GM11168 (cell line): ENCODE measurements at regions not wholly inside any gene's neighbourhood (a gene's known extent, or its start where the extent isn't known, plus 50 kb on each side); places are given as distances from the start of the nearest gene placed in this dataset.

Experiments used
- in situ Hi-C: fragments of 300-500 bp; cut with MboI; formaldehyde crosslinking; loops from one replicate; pipeline ENCODE4 v1.12.0; 2022; ENCODE audit warnings: low sequenced_read_pairs; ENCODE audit not compliant: unreplicated experiment

DNA sequence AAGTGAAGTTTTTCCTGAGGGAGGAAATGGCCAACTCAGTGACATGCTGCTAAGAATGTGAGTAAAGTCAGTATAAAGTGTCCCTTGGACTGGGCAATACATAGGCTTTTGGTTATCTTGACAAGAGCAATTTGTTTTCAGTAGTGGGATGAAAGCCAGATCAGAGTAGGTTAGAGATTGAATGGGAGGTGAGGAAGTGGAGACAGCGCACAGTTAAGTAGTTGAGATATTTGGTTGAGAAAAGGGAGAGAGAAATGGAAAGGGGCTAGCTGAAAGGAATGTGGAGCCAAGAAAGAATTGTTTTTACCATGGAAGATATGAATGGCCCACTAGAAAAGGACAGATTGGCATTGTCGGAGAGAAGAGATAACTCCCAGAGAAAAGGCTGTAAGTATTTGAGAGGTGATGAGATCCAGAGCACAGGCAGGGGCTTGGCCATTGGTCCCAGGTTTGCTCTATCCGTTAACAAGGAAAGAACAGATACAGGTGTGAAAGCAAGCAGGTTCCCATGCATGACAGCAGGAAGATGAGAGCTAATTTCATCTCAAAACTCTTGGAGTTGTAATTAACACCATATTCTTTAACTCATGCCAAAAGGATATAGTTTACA is 392.0 kb downstream of the NR2F1-AS1 start:
- in situ Hi-C loops, result no loop called here

DNA sequence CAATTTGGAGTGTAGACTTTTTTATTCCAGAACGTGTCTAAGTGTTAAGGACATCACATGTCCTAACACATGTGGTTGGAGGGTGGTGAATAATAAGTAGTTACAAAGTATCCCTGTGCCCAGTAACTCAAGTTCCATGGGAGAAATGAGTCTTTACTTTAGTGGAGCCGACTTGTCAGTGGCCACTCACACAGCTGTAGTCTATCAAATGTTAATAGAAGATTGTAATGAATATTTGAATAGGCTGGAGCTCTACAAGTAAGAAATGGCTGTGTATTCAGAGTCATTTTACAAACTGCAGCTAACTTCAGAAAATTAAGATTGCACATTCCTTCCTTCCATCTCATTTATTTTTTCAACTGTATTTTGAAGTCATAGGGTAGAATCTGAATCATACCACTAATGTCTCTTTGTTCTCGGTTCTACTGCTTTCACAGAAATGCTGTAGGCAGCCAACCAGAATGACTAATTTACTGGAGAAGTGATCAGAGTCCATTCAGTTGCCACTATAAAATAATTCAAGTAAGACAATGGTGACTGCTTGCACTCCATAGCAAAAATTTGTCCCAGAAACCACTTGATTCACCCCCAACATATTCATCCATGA is 394.8 kb downstream of the NR2F1-AS1 start:
- in situ Hi-C loops, result no loop called here

DNA sequence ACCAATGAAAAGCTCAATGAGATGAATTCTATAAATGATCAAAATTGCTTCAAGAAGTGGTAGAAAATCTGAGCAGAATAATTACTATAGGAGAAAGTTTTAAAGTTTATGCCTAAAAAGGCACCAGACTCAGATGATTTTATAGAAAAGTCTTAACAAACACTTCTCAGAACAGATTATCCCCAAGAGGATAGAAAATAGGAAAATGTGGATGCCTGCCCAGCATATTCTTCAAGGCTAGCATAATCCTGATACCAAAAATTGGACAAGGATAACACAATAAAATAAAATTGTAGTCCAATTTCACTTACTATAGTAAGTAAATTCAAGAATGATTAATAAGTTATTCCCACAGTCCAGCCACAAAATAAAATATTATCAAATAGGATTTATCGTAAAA is 397.0 kb downstream of the NR2F1-AS1 start:
- in situ Hi-C loops, result no loop called here

DNA sequence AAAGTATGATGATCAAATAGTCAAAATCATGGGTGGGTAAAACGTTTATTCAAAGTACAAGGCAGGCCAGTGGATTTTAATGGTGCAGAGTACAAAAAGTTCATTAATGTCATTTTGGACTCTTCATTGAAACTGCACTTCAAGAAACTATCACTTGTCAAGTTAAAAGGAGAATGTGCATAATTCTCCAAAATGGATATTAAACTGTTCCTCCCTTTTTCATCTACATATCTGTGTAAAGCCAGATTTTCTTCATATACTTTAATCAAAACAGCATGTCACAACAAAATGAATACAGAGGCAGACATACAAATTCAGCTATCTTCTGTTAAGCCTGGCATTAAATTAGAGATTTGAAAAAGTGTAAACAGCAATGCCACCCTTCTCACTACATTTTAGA is 401.6 kb downstream of the NR2F1-AS1 start:
- in situ Hi-C loops, result no loop called here

DNA sequence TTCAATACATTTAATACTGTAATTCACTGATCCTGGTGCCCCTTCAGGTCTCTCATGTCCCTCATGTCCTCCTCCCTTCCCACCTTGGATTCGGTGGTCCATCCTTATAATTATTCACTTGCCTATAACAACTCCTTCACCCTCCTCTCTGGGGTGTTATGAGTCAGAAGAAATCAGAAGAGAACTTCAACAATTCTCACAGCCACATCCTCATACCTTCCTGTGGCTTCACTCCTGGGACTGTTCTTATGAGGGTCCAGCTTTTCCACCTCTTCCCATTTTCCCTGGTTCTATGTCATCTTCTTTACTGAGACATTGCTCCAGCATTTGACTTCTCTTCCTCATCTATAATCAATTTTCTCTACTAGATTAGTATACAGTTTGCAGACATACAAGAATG is 406.1 kb downstream of the NR2F1-AS1 start:
- in situ Hi-C loops, result no loop called here

DNA sequence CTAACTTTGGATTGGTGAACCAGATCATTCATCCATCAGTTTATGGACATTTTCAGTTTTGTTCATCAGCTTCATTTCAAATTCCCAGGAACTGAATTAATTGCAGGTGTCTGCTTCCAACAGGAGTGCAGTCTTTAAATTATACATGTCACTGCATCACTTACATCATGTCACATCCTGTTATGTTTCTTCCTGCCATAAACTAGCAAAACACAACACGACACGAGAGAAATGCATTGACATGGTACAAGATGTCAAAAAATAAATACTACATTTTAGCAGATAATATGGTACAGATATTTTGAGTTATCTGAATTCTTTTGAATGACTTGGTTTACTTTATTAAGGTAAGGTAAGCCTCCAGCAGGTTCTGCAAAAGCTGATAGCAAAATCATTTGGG is 415.5 kb downstream of the NR2F1-AS1 start:
- in situ Hi-C loops, result no loop called here

DNA sequence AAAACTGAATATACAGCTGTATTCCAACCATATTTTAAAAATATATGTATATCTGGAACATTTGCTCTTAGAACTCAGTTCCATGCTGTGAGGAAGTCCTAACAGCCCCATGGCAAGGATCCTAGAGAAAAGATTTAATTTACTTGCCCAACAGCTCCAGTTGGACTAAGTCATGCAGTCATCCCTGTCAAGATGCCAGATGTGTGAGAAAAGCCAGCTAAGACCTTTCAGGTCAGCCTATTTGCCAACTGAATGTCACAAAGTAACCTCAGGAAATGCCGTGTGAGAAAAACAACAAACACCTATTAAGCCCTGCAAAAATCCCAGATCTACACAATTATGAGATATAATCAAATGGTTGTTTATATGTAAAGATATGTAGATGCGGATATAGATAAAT is 416.3 kb downstream of the NR2F1-AS1 start:
- in situ Hi-C loops, result no loop called here

DNA sequence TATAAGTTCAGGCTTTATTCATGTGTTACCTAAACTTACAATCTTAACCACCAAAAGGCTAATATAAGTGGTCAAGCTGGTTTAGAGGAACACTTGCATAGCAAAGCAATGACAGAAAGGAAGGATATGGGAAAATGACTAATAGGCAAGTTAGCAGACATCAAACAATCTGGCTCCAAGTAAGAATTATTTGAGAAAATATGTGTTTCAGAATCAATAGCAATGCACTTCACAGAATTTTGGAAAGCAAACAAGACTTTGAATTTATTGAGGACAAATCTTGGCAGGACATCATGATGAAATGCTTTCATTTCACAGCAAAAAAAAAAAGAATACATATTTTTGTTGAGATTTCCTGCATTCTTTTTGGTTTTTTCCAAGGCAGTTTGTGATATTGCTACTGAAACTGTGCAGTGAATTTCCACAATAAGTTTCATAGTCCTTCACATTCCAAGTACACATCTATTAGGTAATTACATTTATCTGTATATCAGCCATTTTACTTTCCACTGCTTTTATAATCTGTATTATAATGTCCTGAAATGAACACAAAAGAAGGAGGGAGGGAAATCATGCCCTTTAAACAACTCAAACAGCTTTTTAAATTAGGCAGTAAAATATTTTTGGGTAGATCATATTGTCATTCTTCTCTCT is 417.9 kb downstream of the NR2F1-AS1 start:
- in situ Hi-C loops, result no loop called here

DNA sequence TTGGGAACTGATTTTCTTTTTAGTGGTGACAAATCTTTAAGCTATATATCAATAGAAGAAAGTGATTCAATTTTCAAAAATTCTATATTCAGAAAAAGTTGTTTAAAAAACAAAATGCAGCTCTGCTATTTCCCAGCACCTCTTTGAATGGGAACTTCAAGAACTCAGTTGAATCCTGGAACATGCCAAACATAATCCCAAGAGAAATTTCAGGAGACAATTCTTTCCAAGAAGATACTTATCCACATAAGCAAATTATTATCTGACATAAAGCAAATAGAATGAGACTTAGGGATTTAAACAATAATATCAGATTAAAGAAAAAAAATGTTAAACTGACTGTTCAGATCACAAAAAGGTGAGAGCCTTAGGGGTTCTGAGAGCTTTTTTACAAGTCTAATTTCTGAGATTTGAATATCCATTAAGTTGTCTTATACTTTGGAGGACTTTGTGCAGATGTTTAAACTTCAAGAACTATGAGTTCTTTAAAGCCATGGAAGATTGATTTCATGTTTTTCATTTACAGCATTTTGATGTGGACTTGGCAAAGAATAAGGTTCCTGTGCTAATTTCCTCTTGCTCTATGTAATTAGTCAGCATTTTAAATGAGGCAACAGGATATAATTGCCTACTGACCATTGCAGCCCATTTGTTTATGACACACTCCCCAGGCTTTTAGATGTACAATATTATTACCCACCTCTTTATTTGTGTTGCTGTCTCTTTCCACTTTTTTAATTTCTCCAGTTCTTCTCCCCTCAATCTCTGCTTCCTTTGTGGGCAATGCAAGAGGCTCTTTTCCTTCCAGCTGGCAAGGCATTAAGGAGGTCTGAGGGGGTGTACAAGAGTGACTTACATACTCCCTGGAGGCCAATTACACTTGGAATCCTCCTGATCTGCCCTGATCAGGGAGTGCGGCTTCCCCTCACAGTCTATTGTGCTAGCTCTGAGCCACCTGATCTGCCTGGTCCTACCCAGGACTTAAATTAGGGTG is 419.1 kb downstream of the NR2F1-AS1 start:
- in situ Hi-C loops, result no loop called here

DNA sequence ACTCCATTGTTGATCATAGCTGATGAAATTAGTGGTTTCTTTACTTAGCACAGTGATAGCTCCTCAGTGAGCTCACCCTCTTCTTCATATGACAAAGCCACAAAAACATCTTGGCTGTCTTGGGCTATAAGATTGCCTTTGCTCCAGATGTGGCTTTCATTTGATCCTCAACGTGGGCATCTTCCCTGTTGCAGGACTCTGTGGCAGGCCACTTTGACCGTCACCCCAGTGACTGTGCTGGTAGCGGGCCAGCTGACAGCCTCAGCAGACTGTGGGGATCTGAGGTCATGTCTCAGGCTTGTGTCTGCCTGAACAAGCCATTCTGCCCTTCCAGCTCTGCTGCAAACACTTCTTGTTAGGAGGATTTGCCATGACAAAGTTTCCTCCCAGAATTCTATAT is 422.2 kb downstream of the NR2F1-AS1 start:
- in situ Hi-C loops, result no loop called here

DNA sequence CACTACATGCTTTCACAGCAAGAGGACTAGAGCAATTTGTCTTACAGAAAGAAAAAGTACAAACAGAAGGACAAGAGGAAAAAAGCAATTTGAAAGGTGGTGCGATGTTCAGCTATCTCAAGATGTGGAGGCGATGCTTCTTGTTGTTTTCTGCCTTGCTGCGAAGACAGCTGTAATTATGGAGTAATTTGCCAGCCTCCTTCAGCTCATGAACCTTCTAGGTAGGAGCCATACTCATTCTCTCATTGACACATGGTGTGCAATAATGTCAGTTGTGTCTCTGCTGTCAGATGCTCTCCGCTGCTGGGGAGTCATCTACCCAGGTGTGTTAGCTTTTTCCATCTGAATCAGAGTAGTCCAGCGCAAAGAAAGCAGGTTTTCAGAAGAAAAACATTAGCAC is 424.5 kb downstream of the NR2F1-AS1 start:
- in situ Hi-C loops, result no loop called here

DNA sequence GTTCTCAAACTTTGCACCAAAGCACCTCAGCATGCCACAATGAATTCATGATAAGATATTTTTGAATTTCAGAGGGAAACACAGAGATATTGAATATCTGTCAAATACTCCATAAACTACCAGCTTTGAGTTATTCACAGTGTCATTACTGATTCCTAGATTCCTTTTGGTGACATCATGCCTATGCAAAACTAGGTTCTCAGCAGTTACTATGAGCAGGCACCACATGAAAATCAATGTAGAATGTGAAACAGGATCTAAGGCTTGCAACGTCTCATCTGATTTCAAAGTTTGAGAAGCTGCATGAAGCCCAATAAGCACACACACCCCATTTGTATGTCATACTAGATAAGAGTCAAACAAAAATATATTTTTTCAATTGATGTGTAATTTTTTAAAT is 426.5 kb downstream of the NR2F1-AS1 start:
- in situ Hi-C loops, result no loop called here

DNA sequence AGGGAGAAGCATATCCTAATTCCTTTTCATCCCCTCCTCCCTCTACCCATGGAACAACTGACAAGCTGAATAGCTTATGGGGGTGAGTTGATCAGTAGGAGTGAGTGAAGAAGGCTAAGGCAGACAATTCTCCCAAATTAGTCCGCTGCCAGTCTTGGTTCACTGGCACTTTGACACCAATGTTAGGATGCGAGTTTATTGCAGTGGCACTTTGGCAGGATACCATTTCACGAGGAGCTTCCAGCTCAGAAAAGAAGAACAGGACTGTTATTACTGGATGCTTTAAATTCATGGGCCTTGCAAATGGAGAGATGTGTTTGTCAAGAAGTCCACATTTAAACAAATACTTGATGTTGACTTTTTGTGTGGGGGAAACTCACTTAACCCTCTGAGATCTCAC is 427.6 kb downstream of the NR2F1-AS1 start:
- in situ Hi-C loops, result no loop called here

DNA sequence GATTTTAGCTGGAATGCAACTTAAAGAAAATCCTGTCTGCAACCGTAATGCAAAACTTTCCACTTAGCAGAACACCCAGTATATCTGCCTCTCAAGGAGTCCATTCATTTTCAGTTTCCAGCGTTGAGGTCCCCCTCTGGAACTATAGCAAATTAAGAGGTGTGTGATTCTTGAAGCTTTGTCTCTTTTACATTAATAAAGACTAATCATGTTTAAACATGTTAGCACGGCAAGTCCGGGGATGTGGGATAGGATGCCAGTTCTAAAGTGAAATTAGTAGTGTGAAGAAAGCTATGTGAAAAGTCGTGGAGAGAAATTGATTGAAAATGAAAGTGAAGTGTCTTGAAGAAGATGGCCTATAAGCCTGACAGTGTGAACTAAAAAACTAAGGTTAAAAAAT is 429.1 kb downstream of the NR2F1-AS1 start:
- in situ Hi-C loops, result no loop called here

DNA sequence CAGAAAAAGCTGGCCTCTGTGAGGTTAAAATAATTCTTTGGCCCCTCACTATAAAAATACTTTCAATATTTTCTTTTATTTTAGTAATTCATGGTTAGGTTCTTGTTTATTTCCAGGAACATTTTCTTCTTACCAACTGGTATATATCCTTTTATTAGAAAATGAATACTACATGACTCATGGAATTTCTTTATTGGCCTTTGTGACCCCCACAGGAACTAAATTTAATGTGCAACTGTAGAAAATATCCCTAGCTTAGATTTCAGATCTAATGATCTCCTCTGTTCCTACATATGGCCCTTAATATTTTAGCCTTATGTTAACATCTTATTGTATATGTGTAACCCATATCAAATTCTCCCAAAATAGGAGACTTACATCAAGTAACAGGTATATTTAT is 429.9 kb downstream of the NR2F1-AS1 start:
- in situ Hi-C loops, result no loop called here

DNA sequence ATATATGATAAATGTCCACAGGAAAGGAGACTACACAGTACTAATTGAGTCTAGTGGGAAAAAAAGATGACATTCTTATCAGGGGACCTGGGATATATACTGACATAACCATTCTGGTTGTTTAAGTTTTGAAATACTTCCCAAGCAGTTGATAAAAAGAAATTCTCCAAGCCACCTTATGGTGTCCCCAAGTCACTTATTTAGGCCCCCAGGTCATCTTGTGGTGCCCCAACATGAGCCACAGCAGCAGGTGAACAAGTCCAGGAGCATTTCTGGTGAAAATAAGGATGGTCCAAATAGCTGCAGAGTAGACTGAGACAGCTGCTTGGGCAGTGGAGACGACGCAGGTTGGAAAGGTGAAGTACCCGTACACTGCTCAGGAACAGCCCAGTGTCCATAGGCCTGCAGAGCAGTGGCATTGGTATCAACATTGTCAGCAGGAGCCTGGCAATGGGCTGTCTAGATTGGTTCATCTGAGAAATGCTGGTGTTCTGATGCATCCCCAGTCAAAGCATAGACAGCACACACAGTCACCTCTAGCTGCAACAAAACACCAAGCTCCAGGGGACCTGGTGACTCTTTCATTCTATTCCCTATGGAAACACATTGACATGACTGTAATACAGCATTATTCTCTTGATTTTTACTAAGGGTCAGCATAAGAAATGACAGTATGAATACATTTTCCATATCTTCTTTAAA is 430.6 kb downstream of the NR2F1-AS1 start:
- in situ Hi-C loops, result no loop called here

DNA sequence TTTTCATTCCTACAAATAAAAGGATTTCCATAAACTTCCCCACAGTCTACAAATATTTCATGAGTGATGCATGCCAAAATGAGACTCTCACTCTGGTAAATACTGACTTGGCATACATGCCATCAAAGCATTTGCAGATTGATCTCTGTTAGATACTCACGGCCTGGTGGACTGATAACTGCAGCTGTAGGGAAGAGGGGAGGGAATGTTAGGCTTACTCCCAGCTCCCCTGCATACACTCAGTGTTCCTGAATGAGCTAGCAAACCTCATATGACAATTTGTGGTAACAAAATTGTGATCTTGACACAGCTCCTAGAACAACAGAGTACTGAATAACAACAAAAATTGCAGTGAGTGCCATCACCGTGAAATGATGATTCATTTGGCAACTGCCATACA is 435.3 kb downstream of the NR2F1-AS1 start:
- in situ Hi-C loops, result no loop called here

DNA sequence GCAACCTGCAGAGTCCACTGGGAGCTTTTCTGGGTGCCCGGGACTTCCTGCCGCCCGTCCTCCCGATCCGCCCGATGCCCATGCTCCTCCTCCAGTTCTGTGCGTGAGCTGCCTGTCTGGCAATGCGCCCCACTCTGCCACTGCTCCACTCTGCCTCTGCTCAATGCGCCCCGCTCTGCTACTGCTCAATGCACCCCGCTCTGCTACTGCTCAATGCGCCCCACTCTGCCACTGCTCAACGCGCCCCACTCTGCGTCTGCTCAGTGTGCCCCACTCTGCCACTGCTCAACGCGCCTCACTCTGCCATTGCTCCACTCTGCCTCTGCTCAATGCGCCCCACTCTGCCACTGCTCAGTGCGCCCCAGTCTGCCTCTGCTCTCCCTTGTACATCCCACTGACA is 436.0 kb downstream of the NR2F1-AS1 start:
- in situ Hi-C loops, result no loop called here

DNA sequence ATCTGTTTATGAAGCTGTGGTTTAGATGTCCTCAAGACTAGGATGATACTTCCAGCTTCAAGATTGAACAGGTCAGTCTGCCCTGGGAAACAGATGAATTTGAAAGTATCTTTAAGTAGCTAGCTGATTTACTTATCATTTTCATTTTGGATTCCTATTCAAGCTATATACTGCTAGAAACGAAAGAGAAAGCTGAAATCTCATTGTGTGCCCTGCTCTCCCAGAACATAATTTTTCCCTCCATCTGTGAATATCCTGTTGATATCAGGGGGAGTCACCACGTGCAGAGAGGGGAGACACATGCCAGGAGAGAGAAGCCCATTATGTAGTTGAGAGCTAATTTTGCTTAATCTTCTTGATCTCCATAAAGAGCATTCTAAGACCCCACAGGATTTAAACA is 439.1 kb downstream of the NR2F1-AS1 start:
- in situ Hi-C loops, result no loop called here
